Fibroblast of skin of right biceps (primary cell): ENCODE measurements at regions not wholly inside any gene's neighbourhood (a gene's known extent, or its start where the extent isn't known, plus 50 kb on each side); places are given as distances from the start of the nearest gene placed in this dataset.
A peak's percentile ranks its signal among the peaks of the same experiment; 100 is the strongest.

Source experiments
- DNase-seq: peaks from one replicate; pipeline ENCODE4 v3.0.0-alpha.2; 2013

DNA sequence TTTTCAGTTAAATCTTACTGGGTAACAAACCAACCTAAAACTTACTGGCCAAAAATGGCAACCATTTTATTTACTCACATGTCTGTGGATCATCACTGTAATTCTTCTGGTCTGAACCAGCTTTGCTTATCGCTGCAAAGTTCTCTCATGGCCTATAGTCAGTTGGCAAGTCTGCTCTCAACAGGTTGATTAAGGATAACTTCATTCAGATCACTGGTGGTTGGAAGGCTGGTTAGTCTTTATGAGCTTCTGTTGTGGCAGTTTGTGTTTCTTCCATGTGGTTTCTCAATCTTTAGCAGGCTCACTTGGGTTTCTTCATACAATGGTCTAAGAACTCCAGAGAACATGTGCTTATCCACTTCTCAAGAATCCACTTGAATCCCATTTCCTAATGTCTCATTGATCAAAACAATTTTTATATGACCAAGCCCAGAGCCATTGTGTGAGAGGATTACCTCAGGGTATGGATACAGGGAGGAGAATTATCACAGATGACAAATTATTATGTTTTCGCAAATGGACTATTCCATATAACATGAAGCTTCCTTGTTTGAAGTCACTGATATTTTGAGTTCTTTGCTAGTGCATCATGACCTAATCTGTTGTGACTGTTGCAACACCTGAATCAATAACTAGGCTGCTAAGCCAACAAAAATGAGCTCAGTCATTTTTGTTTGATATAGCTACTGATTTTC is 155.4 kb upstream of the BMP2 start:
- no peak for DNase-seq

DNA sequence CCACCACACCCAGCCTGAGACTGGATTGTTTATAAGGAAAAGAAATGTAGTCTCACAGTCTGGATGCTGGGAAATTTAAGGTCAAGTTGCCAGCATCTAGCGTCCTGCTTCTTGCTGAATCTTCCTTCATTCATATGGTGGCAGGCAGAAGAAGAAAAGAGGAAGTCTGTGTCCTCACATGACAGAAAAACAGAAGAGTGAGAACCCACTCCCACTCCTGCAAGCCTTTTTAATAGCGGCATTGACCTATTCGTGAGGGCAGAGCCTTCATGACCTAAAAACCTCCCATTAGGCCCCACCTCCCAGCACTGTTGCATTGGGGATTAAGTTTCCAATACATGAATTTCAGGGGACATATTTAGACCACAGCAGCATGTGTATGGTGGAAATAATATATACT is 160.8 kb upstream of the BMP2 start:
- DNase-seq = no peak

DNA sequence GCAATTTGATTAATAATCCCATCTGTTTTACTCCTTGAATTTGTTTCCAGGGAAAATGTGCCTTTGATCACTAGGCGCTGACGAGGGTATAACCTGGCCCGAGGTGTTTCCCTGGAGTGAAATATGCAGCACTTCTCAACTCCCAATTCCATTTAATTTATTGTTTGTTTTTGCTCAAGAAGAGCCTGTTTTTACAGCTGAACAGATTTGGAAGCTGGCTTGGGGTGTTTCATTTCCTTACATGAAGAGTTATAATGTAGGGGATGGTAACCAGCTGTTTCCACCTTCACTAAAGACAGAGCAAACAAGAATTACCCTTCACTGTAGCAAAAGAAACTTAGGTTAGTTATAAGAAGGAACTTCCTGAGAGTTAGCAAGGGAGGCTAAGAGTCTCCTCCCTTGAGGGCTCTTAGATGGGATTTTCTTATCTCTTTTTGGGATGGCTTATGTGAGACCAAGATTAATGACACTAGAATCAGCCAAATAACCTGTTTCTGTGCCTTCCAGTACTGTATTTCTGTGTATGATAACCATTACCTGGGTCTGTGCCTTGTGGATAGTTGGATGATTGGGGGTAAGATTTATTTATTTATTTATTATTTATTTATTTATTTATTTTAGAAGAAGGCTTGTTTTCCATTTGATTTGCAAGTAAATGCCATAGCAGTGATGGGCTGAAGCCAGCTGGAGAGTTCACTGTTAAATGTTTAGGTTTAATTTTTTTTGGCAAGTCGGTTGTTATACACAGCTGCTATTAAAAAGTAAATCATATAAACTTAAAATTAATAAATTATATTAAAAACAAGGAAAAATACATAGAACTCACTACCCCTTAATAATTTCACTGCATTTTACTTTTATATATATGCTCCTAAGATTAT is 162.2 kb upstream of the BMP2 start:
- DNase-seq = no peak

DNA sequence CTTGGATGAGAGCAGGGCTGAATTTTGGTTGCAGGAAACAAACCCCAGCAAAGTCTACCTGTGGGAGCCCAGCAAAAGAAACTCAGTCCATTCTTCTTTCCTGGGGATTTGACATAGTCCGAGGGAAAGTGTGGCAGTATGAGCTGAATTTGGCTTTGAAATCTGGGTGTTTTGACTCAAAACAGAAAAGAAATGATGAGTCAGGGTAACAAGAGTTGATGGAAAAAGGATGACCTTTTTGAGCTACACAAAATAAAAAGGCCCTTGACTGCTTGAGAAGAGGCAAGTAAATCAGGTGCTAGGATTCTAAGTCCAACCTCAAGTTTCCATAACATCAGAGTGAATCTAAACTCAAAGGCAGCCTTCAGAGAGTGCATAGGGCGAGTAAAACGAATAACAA is 163.3 kb upstream of the BMP2 start:
- DNase-seq = no peak

DNA sequence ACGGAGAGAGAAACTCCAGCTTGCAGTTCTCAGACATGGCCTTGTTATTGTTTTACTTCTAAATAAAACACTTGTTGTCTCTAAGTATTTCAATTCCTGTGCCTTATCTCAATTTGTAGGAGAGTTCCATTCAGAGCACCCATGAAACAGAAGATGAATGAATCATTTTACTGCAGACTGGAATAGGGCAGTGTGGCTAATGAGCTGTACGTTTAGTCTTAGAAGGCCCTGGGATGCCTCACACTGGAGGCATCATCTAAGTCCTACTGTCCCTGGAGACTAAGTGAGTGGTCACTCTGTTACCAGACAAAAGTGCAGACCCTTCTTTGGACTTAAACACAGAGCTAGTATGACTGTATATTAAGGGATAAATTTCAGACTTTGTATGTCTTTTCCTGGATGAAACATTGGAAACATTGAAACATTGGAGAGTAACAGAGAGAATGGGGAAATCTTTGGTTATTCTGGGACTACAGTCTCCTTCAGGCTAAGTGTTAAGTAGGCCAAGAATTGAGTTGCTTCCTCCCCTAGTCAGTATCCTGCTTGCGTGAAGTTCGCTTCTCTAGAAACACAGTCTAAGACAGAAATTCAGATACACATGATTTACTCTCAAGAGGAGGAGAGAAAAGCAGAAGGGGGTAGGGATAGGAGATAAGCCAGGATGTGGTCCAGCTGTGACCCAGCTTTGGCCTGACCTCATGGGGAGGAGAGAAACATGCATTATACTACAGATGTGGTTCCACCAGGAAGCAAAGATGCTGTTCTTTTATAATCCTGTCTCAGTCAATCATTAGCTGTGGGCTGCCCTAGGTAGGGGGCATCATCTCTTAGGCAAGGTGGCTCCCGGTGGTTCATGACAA is 167.4 kb upstream of the BMP2 start:
- no peak for DNase-seq

DNA sequence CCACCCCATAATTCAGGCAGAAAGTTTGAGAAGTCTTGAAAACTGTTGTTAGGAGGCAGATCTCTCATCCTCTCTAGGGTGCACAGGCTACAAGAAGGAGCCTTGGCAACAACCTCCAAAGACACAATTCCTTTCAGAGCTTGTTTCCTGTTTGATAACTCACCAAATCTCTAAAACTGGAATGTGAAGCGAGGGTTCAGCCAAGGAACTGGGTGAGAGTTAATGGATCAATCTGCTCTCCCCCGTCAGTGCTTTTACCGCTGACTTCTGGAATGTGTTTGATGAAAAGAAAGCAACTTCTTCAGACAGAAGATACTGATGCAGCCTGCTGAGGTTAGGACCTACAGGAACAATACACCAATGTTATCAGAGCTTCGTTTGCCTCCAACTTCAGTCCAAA is 171.8 kb upstream of the BMP2 start:
- DNase-seq = peak; percentile 65

DNA sequence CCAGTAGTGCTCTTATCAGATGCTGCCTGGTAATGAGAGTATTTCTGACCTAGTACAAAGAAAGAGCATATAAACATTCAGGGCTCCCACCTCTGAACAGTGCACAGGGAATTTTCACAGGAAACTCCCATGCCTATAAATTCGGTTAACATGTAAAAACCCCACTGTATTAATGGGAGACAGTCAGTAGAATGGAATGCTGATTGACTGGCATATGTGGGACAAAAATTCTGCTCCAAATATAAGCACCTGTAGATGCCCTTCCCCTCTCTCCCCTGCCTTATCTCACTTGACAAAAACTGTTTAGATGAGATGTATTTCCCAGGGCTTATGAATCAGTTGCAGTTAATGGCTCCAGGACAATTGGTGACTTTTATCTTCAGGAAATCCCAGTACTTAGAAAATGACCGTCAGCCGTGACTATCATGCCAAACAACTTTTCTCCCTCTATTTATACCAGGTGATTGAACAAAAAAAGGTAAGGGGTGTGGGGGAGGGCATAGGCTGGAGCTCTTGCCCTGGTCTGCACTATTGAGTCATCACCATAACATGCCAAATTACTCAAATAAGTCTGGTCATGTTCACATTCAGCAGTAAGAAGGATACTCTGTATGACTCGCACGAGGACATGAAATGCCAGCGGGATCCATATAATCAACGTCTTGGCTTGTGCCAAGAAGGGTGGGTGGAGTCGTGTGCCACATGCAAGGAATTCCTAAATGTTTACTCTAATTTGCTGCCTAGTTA is 176.4 kb upstream of the BMP2 start:
- peak; percentile 87 for DNase-seq

DNA sequence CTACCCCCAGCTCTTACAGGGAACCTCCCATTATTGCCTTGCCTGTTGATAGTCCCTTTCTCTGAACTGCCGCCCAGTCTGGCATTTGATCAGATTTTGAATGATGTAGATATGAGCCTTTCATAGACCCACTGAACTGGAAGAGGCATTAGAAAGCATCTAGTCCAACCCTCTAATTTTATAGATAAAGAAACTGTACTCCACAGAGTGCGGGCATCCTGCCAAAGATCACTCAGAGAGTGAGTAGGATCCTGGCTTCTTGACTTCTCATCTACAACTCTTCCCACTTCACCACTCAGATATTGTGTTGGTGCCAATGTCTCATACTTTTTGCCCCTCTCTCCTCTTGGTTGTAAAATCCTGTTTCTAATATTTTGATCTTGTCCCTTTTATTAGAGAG is 179.2 kb upstream of the BMP2 start:
- DNase-seq = peak; percentile 56

DNA sequence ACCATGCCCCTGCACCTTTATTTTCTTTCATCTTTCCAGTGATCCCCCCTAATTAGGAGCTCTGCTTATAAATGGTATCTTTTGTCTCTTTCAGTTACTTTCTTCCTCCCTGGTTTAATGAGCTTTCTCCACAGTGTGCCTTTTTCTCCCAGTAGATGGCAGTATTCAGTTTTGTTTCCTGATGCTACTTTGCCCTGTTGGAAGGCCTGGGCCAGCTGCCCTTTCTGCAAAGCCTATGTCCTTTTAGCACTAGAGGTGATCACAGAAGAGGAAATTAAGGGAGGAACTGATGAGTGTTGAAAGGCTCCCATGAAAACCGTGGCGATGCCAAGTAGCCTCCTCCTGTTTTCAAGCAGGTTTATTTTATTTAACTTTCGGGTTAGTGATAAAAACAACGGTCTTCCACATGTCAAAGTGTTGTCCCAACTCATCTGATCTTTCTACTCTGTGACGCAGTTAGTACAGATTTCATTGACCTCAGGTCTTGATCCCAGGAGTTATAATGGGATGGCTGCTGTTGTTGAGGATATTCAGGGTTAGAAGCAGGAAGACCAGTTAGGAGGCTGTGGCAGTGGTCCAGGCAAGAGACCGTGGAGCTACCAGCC is 184.2 kb upstream of the BMP2 start:
- peak; percentile 56 for DNase-seq

DNA sequence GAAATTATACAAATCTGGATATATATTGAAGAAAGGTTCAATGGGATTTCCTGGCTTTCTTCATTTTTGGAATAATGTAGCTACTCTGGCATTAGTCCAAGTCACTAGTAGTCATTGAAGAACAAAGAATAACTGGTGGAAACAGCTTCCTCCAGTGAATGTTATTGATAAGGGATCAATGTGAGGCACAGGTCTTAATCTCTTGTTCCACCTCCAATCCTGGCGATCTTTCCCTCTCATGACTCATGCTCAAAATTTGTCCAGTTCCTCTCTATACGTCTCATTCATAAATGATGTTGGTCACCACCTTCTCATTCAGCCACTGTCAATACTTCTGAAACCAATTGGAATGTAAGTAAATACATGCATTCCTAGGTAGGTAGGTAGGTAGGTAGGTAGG is 185.0 kb upstream of the BMP2 start:
- DNase-seq = no peak

DNA sequence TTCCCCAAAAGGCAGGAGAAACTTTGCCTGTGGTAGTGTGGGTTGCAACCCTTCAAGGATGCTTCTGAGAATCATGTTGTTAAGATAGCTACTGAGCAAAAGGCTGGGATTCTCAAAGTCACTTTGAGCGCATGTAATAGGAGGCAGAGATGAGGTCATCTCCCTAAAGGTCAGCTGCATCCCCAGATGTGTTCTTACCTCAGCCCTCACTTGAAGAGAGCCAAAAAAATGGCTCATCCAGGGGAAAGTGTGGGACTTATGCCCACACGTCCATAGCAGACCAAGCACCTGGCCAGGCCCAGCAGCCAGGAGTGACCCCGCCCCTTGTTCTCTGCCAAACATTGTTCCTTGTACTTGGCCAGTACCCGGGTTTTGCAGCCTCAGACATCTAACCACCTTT is 187.0 kb upstream of the BMP2 start:
- no peak for DNase-seq

DNA sequence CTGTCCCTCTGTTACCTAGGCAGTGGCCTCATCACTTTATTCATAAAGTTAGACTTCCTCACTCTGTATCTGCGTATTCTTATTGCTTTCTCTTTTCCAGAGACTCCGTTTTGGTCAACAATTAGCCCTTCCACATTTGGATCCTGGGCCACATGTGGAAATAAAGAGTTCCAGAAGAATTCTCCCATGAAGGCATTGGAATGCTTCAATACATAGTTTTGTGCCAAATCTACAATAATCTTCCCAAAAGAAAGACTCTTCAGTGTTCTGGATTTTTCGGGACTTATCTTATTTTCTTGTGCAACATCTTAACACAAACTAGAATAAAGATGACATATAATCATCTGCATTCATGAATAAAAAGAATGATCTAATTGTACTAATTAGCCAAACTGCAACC is 187.7 kb upstream of the BMP2 start:
- DNase-seq = no peak

DNA sequence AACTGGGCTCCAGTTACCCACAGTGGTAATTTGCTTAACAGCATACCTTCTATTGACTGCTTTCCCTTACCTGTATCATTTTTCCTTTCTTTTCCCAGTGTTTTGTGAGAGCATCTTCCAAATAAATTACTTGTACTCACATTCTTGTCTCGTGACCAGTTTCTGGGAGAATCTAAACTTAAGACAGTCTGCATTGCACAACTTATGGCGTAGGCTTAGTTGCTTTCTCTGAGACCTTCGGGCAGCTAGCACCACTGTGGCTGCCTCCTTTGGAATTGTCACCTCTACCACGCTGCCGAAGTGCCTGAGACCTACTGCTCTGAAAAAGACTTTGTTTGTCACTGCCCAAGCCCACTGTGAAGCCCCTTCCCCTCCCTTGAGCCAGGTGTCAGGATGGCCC is 188.1 kb upstream of the BMP2 start:
- DNase-seq = no peak

DNA sequence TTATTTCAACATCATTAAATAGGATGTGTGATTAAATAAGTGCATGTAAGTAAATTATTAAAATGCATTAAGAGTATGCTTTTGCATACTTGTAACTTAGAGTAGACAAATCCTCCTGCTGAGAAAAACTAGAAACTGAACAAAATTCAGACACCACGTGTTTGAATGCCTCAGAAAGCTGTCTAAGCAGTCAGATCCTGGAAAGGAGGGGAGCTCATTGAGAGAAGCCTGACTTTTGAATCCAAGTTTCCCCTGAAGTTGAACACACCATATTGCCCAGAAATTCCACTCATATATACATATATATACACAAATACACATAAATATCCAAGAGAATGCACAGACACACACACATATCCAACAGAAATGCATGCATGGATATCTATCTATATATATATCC is 190.0 kb upstream of the BMP2 start:
- DNase-seq = no peak

DNA sequence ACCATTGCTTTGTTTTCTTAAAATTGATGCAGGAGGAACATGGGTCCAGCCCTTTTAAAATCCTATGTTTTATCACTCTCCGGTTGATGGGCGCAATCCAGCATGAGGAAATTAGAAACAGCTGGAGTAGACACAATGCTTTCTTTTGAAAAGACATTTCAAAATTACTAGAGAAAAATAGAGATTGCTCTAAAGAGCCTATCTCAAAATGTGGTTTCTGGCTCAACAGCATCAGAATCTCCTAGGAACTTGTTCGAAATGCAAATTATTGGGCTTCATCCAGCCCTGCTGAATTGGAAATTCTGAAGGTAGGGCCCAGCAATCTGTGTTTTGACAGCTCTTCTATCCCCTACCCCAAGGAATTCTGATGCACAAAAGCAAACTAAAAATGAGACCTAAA is 190.8 kb upstream of the BMP2 start:
- DNase-seq = peak; percentile 31

DNA sequence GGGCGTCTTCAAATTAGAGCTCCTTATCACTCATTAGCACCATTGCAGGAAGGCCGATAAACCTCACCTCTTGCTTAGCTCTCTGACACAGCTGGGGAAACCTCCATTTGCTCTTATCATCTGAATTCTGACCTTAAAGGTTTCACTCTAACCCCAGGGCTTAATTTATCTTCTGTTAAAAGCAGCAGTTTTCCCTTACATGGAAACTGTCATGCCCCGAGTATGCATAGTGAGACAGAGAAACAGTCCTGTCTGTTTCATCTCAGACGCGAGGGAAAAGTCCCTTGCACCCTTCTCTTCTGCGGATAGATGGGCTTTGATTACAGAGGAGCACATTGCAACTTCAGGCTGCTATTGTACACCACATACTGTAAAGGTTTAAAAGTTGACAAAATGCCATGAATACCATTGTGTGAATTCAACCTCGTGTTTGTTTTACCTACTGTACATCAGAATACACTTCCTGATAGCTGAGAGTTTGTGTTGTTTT is 191.5 kb upstream of the BMP2 start:
- DNase-seq = peak; percentile 62

DNA sequence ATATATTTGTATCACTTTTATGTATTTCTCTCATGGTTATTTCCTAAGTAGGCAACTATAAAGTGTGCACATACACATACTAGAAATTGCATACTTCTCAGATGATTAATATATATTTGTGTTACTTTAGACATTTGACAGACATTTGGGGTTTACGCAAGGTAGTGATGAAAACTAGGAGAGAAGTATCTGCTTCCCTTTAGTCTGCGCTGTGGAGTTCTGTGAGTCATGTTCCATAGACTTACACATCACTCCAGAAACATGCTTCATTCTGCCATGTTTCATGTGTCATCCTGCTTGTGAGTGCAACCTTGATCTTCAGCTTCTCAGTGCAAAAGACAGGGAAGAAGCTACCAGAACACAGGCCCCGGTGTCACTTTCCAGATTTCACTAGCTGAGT is 200.7 kb upstream of the BMP2 start:
- peak; percentile 95 for DNase-seq

DNA sequence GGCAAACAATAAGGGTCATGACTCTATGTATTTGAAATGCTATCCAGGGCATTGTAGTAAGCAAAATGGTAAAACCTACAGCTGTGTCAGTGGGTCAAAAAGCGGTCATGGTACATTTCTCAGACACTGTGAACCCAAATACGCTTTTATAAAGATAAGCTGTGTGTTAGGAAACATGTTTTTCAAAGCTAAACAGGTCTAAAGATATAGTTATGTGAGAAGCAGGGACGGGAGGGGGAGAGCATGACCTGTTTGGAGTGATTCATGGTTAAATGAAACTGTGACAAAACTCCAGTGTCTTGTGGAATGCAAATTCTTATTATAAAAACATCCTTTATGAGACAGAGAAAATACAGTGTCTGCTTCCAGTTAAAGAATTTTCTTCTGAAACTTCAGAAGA is 205.4 kb upstream of the BMP2 start:
- DNase-seq = peak; percentile 76

DNA sequence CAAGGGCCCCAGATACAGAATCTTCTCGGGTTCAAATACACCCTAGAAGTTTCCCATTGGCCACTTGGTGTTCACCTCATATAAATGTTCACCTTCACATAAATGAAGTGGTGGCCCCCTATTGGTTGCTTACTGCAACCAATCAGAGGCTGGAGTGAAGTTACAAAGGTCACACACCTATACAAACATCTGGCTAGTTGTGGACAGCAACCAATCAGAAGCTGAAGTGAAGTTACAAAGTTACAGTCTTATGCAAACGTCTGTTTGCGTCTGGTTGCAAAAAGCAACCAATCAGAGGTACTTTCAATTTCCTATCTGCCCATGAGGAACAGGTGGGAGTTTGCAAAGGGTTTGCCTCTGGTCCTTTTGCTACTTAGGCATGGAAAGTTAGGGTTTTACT is 206.5 kb upstream of the BMP2 start:
- no peak for DNase-seq

DNA sequence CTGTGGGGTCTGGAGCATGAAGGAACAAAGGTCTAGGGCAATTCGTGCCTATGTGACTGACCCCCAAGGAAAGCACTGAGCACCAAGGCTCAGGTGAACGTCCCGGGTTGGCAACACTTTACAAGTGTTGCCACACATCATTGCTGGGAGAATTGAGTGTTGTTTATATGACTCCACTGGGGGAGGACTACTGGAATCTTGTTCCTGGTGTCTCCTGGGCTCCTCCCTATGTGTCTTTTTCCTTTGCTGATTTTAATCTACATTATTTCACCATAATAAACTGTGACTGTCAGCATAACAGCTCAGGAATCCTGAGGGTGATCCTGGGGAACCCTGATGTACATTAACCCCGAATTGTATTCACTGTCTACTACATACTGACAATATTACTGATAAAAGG is 207.7 kb upstream of the BMP2 start:
- no peak for DNase-seq

DNA sequence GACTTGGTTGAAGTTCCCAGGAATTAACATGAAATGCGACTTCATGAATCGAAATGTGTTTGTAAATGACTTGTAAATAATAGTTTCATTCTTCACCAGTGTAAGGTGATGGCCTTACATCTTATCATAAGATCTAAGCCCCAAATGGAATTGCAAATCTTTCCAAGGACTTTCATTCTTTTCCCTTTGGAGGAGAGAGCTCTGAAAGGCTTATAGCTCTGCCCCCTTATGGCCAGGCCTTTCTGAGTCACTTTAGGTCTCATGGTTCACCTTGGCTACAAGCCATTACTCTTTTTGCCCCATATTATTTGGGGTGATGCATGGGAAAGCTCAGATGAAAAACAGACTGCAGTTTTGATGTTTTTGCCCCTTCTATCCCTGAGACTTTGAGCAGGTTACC is 209.1 kb upstream of the BMP2 start:
- DNase-seq = no peak

DNA sequence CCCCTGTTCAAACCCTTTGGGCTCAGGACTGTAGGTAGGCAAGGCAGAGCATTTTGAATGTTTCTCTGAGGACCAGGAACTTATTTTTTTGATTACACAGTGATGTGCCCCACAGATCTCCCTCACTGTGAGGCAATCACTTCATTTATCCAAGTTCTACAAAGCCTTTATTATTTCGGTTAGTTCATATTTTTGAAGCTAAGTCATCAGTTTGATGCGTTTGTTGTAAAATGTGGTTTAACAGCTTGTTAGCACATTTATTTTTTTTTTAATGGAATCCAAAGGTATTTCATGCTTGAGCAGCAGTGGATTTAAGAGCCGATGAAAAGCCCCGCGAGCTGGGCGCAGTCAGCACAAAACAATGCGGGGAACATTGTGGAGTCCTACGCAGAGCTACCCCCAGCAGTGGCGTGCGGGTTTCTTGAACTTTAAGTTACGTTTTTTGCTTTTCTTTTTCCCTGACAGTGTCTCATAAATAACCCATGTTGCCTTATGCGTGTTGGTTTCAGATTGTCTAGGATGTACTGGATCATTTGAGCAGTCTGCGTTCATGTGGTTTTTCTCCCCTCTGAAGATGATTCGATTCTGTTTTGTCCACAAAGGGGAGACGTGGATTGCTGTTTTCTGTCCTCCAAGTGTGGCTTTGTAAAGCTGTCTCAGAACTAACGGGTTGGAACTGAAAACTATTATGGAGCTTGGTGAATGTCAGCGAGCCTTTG is 233.6 kb upstream of the BMP2 start:
- peak; percentile 94 for DNase-seq
